Trophoblast cell (in vitro differentiated cells and primary cell): ENCODE measurements at regions not wholly inside any gene's neighbourhood (a gene's known extent, or its start where the extent isn't known, plus 50 kb on each side); places are given as distances from the start of the nearest gene placed in this dataset.
A peak's percentile ranks its signal among the peaks of the same experiment; 100 is the strongest.

Experiments used
- DNase-seq, 2 donors: peaks; one replicate each; pipeline ENCODE4 v3.0.0-alpha.2; 2016
- H2AFZ ChIP-seq: 2 replicates; pipeline ENCODE4 v1.6.1; 2013; ENCODE audit warnings: low read length, moderate library complexity, mild to moderate bottlenecking; ENCODE audit not compliant: insufficient read depth, poor library complexity
- H2AK5ac ChIP-seq: 2 replicates; pipeline ENCODE4 v1.6.1; 2013; ENCODE audit warnings: mild to moderate bottlenecking, low read length
- H2BK120ac ChIP-seq: 2 replicates; pipeline ENCODE4 v1.6.1; 2013; ENCODE audit warnings: low read length, mild to moderate bottlenecking, moderate library complexity; ENCODE audit not compliant: insufficient read depth, poor library complexity
- H2BK12ac ChIP-seq: 2 replicates; pipeline ENCODE4 v1.6.1; 2013; ENCODE audit warnings: mild to moderate bottlenecking, low read length, moderate library complexity
- H2BK5ac ChIP-seq: 2 replicates; pipeline ENCODE4 v1.6.1; 2013; ENCODE audit warnings: low read length, low read depth, moderate library complexity, mild to moderate bottlenecking; ENCODE audit not compliant: poor library complexity
- H3K14ac ChIP-seq: 2 replicates; pipeline ENCODE4 v1.6.1; 2013; ENCODE audit warnings: mild to moderate bottlenecking, low read length
- H3K18ac ChIP-seq: 2 replicates; pipeline ENCODE4 v1.6.1; 2013; ENCODE audit warnings: mild to moderate bottlenecking, low read length
- H3K23ac ChIP-seq: 2 replicates; pipeline ENCODE4 v1.6.1; 2013; ENCODE audit warnings: low read length
- H3K27ac ChIP-seq: 2 replicates; pipeline ENCODE4 v1.5.1; 2013; ENCODE audit warnings: low read depth, mild to moderate bottlenecking, inconsistent platforms, low read length, moderate library complexity
- H3K27me3 ChIP-seq: 2 replicates; pipeline ENCODE4 v1.6.1; 2013; ENCODE audit warnings: inconsistent platforms, mild to moderate bottlenecking, low read length, moderate library complexity; ENCODE audit not compliant: insufficient read depth
- H3K36me3 ChIP-seq, 2 experiments: 1 replicate in 1 of 2; 2 replicates in 1 of 2; pipeline ENCODE4 v1.6.1; 2013; ENCODE audit warnings: low read length in 2 of 2, mild to moderate bottlenecking in 2 of 2, moderate library complexity in 1 of 2; ENCODE audit not compliant: insufficient read depth in 2 of 2, control insufficient read depth in 1 of 2
- H3K4ac ChIP-seq: 2 replicates; pipeline ENCODE4 v1.6.1; 2013; ENCODE audit warnings: low read depth, mild to moderate bottlenecking, low read length, moderate library complexity
- H3K4me1 ChIP-seq, 2 experiments: 1 replicate in 1 of 2; 2 replicates in 1 of 2; pipeline ENCODE4 v1.6.1; 2013; ENCODE audit warnings: low read length in 2 of 2, mild to moderate bottlenecking in 2 of 2, moderate library complexity in 1 of 2; ENCODE audit not compliant: insufficient read depth in 2 of 2, control insufficient read depth in 1 of 2
- H3K4me2 ChIP-seq: 2 replicates; pipeline ENCODE4 v1.6.1; 2013; ENCODE audit warnings: inconsistent platforms, mild to moderate bottlenecking, low read length, moderate library complexity
- H3K4me3 ChIP-seq: 2 replicates; pipeline ENCODE4 v1.5.1; 2013; ENCODE audit warnings: mild to moderate bottlenecking, low read depth, low read length, inconsistent platforms
- H3K79me1 ChIP-seq: one replicate; pipeline ENCODE4 v1.6.1; 2013; ENCODE audit warnings: low read length
- H3K79me2 ChIP-seq: 2 replicates; pipeline ENCODE4 v1.6.1; 2013; ENCODE audit warnings: low read length, mild to moderate bottlenecking; ENCODE audit not compliant: control insufficient read depth, insufficient read depth, poor library complexity
- H3K9ac ChIP-seq: 2 replicates; pipeline ENCODE4 v1.6.1; 2013; ENCODE audit warnings: mild to moderate bottlenecking, low read length
- H3K9me3 ChIP-seq: 2 replicates; pipeline ENCODE4 v1.6.1; 2013; ENCODE audit warnings: low read depth, mild to moderate bottlenecking, control low read depth, inconsistent platforms, low read length; ENCODE audit not compliant: insufficient read depth
- H4K12ac ChIP-seq: 2 replicates; pipeline ENCODE4 v1.6.1; 2013; ENCODE audit warnings: low read depth, mild to moderate bottlenecking, low read length, moderate library complexity
- H4K8ac ChIP-seq: 2 replicates; pipeline ENCODE4 v1.6.1; 2013; ENCODE audit warnings: low read depth, mild to moderate bottlenecking, low read length, moderate library complexity
- H4K91ac ChIP-seq: one replicate; pipeline ENCODE4 v1.6.1; 2013; ENCODE audit warnings: low read depth, mild to moderate bottlenecking, low read length, moderate library complexity
- WGBS: extraction: QIAGEN DNeasy Blood & Tissue Kit; methylation state at CpG from one replicate; pipeline ENCODE4 v1.1.7; 2013; ENCODE audit warnings: missing lambda C conversion rate; ENCODE audit not compliant: insufficient read length, insufficient coverage; ENCODE audit errors: extremely low coverage; 5-methylcytosine and 5-hydroxymethylcytosine counted together

DNA sequence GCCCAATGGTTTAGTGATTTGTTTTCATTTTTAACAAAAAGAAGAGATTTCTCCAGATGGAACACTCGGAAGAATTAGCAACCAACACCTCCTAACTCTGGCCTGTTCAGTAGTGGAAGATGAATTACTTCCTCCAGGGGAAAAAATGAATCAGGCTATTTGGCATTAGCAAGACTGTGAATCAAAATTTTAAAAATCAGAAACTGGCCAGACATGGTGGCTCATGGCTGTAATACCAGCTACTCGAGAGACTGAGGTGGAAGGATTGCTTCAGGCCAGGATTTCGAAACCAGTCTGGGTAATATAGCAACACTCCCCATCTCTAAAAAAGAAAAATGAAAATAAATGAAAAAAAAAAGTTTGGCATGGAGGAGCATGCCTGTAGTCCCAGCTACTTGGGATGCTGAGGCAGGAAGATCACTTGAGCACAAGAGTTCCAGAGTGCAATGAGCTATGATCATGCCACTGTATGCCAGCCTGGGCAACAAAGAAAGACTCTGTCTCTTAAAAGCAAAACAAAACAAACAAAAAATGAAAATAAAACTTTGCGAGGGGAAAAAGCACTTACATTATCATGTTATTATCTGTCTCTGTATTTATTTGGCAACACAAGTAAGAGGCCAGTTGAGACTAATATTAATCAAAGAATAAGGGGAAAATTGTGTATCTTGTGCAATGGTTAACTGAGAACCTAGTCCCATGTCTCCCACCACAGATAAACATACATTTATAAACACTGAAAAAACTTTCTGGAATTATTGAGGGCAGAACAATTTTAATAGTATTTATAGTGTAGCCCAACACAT, 796.3 kb upstream of the ANO3 start:
- WGBS = no CpG with 5 or more reads among the region's 4 CpGs
- H3K4me2 ChIP-seq = no peak overlapping the region
- no peak overlapping the region for H2AK5ac ChIP-seq

DNA sequence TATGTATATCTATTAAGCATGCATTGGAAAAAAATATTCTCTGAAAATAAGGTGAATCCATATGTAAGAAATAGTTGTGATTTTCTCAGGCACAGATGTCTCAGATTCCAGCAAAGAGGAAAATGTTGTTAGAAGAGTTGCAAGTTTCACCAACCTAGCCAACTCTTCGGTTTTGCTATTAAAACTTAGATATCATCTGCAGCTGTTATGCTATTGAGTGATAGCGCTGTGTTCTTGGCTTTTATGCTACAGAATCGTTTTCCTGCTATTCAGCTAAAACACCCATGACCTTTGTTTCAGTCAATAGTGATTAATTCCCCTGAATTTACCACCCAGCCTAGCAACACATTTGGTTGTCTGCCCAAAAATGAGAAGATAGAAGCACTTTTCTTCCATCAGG, 795.6 kb upstream of the ANO3 start:
- no peak overlapping the region for H3K4ac ChIP-seq
- WGBS = no CpG with 5 or more reads among the region's 3 CpGs
- no peak overlapping the region for H4K8ac ChIP-seq
- no peak overlapping the region for H2BK120ac ChIP-seq
- H3K4me1 ChIP-seq = no peaks in the 10 kb centered on the region
- DNase-seq = no peak
- no peak overlapping the region for H2AK5ac ChIP-seq
- no peak overlapping the region for H4K12ac ChIP-seq
- no peaks in the 10 kb centered on the region for H3K27me3 ChIP-seq
- no peak overlapping the region for H2BK12ac ChIP-seq
- no peak overlapping the region for H3K4me2 ChIP-seq
- H2AFZ ChIP-seq = no peak overlapping the region
- H3K4me3 ChIP-seq = no peak overlapping the region
- no peak overlapping the region for H4K91ac ChIP-seq
- H3K36me3 ChIP-seq = no peaks in the 10 kb centered on the region
- no peaks in the 10 kb centered on the region for H3K9me3 ChIP-seq
- no peaks in the 10 kb centered on the region for H3K79me2 ChIP-seq
- no peak overlapping the region for H3K27ac ChIP-seq
- no peak overlapping the region for H2BK5ac ChIP-seq
- no peaks in the 10 kb centered on the region for H3K79me1 ChIP-seq
- no peak overlapping the region for H3K23ac ChIP-seq
- no peak overlapping the region for H3K18ac ChIP-seq
- no peak overlapping the region for H3K9ac ChIP-seq
- H3K14ac ChIP-seq = no peak overlapping the region

More for the DNA sequence above, 796.3 kb upstream of the ANO3 start:
- no peak overlapping the region for H4K12ac ChIP-seq
- H3K4me3 ChIP-seq = no peak overlapping the region
- H4K91ac ChIP-seq = no peak overlapping the region
- no peak overlapping the region for H3K23ac ChIP-seq
- no peaks in the 10 kb centered on the region for H3K9me3 ChIP-seq
- H3K4ac ChIP-seq = no peak overlapping the region
- H3K9ac ChIP-seq = no peak overlapping the region
- H3K79me1 ChIP-seq = no peaks in the 10 kb centered on the region
- H2BK5ac ChIP-seq = no peak overlapping the region
- H2BK120ac ChIP-seq = no peak overlapping the region
- H4K8ac ChIP-seq = no peak overlapping the region
- no peaks in the 10 kb centered on the region for H3K27me3 ChIP-seq
- no peak overlapping the region for H2BK12ac ChIP-seq
- no peaks in the 10 kb centered on the region for H3K4me1 ChIP-seq
- no peak overlapping the region for H3K18ac ChIP-seq
- no peaks in the 10 kb centered on the region for H3K36me3 ChIP-seq
- H3K27ac ChIP-seq = no peak overlapping the region
- peak in 1 of 2 donors; percentile 3 for DNase-seq
- no peaks in the 10 kb centered on the region for H3K79me2 ChIP-seq
- no peak overlapping the region for H3K14ac ChIP-seq
- no peak overlapping the region for H2AFZ ChIP-seq

DNA sequence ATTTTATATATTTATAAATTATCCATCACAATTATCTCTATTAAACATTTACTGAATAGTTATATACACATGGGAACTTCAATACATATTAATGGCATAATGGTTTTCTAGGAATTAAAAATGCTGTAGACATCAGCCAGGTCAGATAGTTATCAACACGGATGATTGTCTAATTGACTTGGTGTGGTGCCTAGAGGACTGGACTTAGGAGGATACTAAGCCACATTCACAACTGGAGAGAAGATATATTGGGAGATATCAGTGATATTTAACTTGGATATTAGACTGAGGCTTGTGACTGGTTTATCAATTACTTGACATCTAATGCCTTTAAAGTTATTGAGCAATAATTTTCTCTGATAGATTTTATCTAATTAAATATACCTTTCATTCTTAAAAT, 794.5 kb upstream of the ANO3 start:
- H2AK5ac ChIP-seq = no peak overlapping the region
- no peaks in the 10 kb centered on the region for H3K4me1 ChIP-seq
- no peak overlapping the region for H4K12ac ChIP-seq
- H3K4me2 ChIP-seq = no peak overlapping the region
- H3K9ac ChIP-seq = no peak overlapping the region
- no peaks in the 10 kb centered on the region for H3K9me3 ChIP-seq
- H2BK5ac ChIP-seq = no peak overlapping the region
- no peak overlapping the region for H3K4ac ChIP-seq
- H3K79me1 ChIP-seq = no peaks in the 10 kb centered on the region
- H3K27me3 ChIP-seq = no peaks in the 10 kb centered on the region
- no peak overlapping the region for H2BK12ac ChIP-seq
- no peak overlapping the region for H3K27ac ChIP-seq
- no peaks in the 10 kb centered on the region for H3K36me3 ChIP-seq
- no CpG with 5 or more reads among the region's 1 CpG for WGBS
- H3K4me3 ChIP-seq = no peak overlapping the region
- no peak for DNase-seq
- H3K23ac ChIP-seq = no peak overlapping the region
- no peak overlapping the region for H4K8ac ChIP-seq
- no peaks in the 10 kb centered on the region for H3K79me2 ChIP-seq
- no peak overlapping the region for H3K14ac ChIP-seq
- H3K18ac ChIP-seq = no peak overlapping the region
- H2BK120ac ChIP-seq = no peak overlapping the region
- H2AFZ ChIP-seq = no peak overlapping the region
- H4K91ac ChIP-seq = no peak overlapping the region

DNA sequence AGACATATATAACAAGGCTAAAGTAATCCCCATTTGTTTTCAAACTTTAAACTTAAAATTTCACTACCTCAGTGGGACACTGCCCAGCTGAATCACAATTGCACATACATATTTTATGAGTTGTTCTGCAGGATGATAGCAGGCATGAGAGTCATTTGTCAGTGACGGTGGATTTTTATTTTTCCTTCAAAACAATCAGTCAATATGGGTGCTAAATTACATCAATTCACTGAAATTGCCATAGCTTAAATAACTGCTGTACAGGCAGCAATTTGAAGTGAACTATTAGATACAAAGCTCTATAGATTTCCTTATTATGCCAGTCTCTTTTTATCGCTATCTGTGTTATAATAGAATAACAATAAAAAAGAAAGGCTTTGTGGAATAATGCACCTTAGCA, 784.6 kb upstream of the ANO3 start:
- H3K79me2 ChIP-seq = no peaks in the 10 kb centered on the region
- no peak overlapping the region for H2AK5ac ChIP-seq
- H3K9me3 ChIP-seq = no peaks in the 10 kb centered on the region
- no peak for DNase-seq
- no peak overlapping the region for H3K9ac ChIP-seq
- H3K4ac ChIP-seq = no peak overlapping the region
- no peak overlapping the region for H3K18ac ChIP-seq
- no peak overlapping the region for H4K8ac ChIP-seq
- H2BK12ac ChIP-seq = no peak overlapping the region
- no peak overlapping the region for H2AFZ ChIP-seq
- no peak overlapping the region for H4K91ac ChIP-seq
- no peak overlapping the region for H3K4me3 ChIP-seq
- no peak overlapping the region for H3K14ac ChIP-seq
- H3K23ac ChIP-seq = no peak overlapping the region
- H3K27me3 ChIP-seq = no peaks in the 10 kb centered on the region
- H3K4me1 ChIP-seq = no peaks in the 10 kb centered on the region
- whole genome bisulfite sequencing = no CpG with 5 or more reads among the region's 2 CpGs
- H3K4me2 ChIP-seq = no peak overlapping the region
- H3K27ac ChIP-seq = no peak overlapping the region
- H2BK5ac ChIP-seq = no peak overlapping the region
- no peak overlapping the region for H2BK120ac ChIP-seq
- no peaks in the 10 kb centered on the region for H3K36me3 ChIP-seq
- no peaks in the 10 kb centered on the region for H3K79me1 ChIP-seq
- H4K12ac ChIP-seq = no peak overlapping the region
